GM12878 (cell line): ENCODE measurements at regions not wholly inside any gene's neighbourhood (a gene's known extent, or its start where the extent isn't known, plus 50 kb on each side); places are given as distances from the start of the nearest gene placed in this dataset.

Experiments
- ATAC-seq: fragments of 200-7000 bp; cut with Tn5 transposase; 3 replicates; pipeline ENCODE4 v1.9.1; 2020; ENCODE audit warnings: mild to moderate bottlenecking, moderate library complexity
- BruUV-seq: library from RNA; stranded (reverse); fragments of 400-500 nt; replicated peaks from 2 replicates; lab custom pipeline; 2021; lab: Mats Ljungman, UMichigan
- CTCF ChIA-PET: fragments of 300-600 bp; sonication (Branson Sonifier 250); formaldehyde crosslinking; extraction: SDS; loops from one replicate; lab custom pipeline; 2021; ENCODE audit warnings: inconsistent platforms; lab: Yijun Ruan, JAX
- POLR2A ChIA-PET: fragments of 350-600 bp; formaldehyde crosslinking; extraction: SDS; loops from one replicate; lab custom pipeline; 2021; ENCODE audit warnings: inconsistent platforms; lab: Charles Lee
- RAD21 ChIA-PET: fragments of 300-600 bp; sonication (Branson Sonifier 250); formaldehyde crosslinking; loops from one replicate; lab custom pipeline; 2023; ENCODE audit warnings: antibody characterized with exemption; ENCODE audit not compliant: unreplicated experiment; lab: Charles Lee
- SMC1A ChIA-PET: fragments of 300-600 bp; sonication (Branson Sonifier 250); formaldehyde crosslinking; loops from one replicate; lab custom pipeline; 2023; ENCODE audit not compliant: unreplicated experiment, uncharacterized antibody; lab: Charles Lee
- DNase-seq: peaks from one replicate; pipeline ENCODE4 v3.0.0-alpha.2; 2011; ENCODE audit warnings: low read depth, low spot score
- FAIRE-seq: peaks from 3 replicates; lab custom pipeline; 2011; peaks lifted over from hg19 to GRCh38; lab: Jason Lieb, UNC
- H2AFZ ChIP-seq: 2 replicates; pipeline ENCODE4 v1.6.0; 2011; ENCODE audit warnings: low read depth, low read length, control low read depth; ENCODE audit not compliant: control insufficient read depth
- H3K27ac ChIP-seq: 2 replicates; pipeline ENCODE4 v1.5.1; 2011; ENCODE audit warnings: control low read depth; ENCODE audit not compliant: control insufficient read depth, insufficient read depth
- H3K27me3 ChIP-seq, 2 experiments: replicated peaks in 1 of 2; 2 replicates each; pipeline versions ENCODE4 v1.6.0 to v1.6.1; 2011; ENCODE audit warnings: low read length in 1 of 2; ENCODE audit not compliant: control insufficient read depth in 2 of 2, insufficient read depth in 2 of 2
- H3K36me3 ChIP-seq, 2 experiments: 2 replicates each; pipeline ENCODE4 v1.5.1; 2011; ENCODE audit warnings: low read length in 1 of 2; ENCODE audit not compliant: control insufficient read depth in 2 of 2, insufficient read depth in 2 of 2
- H3K4me1 ChIP-seq: 2 replicates; pipeline ENCODE4 v1.6.1; 2011; ENCODE audit warnings: mild to moderate bottlenecking, low read length, moderate library complexity, mixed read lengths; ENCODE audit not compliant: control insufficient read depth, insufficient read depth
- H3K4me2 ChIP-seq: 2 replicates; pipeline ENCODE4 v1.6.0; 2011; ENCODE audit warnings: control low read depth; ENCODE audit not compliant: control insufficient read depth, insufficient read depth
- H3K4me3 ChIP-seq: fragments of 200-600 bp; sonication (generic); 2 replicates; pipeline ENCODE4 v1.5.1; 2016
- H3K79me2 ChIP-seq: 2 replicates; pipeline ENCODE4 v1.6.0; 2011; ENCODE audit warnings: low read length; ENCODE audit not compliant: control insufficient read depth, insufficient read depth
- H3K9ac ChIP-seq: 2 replicates; pipeline ENCODE4 v1.8.0; 2011; ENCODE audit warnings: low read length, control low read depth, mixed read lengths; ENCODE audit not compliant: control insufficient read depth, insufficient read depth
- H3K9me3 ChIP-seq: replicated peaks from 3 replicates; pipeline ENCODE4 v1.5.1; 2011; ENCODE audit warnings: mild to moderate bottlenecking, low read length; ENCODE audit not compliant: control insufficient read depth, insufficient read depth
- H4K20me1 ChIP-seq: 2 replicates; pipeline ENCODE4 v1.6.0; 2011; ENCODE audit not compliant: control insufficient read depth, insufficient read depth
- ATF3 ChIP-seq: IDR thresholded peaks from 2 replicates; pipeline ENCODE4 v1.6.1; 2011; ENCODE audit warnings: low read depth, mild to moderate bottlenecking, low read length, moderate library complexity, borderline replicate concordance; ENCODE audit errors: extremely low read depth
- BACH1 ChIP-seq: fragments of 450-650 bp; IDR thresholded peaks from 2 replicates; pipeline ENCODE4 v1.6.1; 2017; ENCODE audit warnings: mild to moderate bottlenecking, borderline replicate concordance
- CEBPZ ChIP-seq: fragments of 150-350 bp; IDR thresholded peaks from 2 replicates; pipeline ENCODE4 v1.6.1; 2016; ENCODE audit warnings: low read depth, low read length
- CHD1 ChIP-seq: IDR thresholded peaks from 2 replicates; pipeline ENCODE4 v1.6.1; 2012; ENCODE audit warnings: low read depth, low read length, improper control_type of control experiment
- DPF2 ChIP-seq: fragments of 450-650 bp; IDR thresholded peaks from 2 replicates; pipeline ENCODE4 v1.6.1; 2017; ENCODE audit warnings: mild to moderate bottlenecking
- EP300 ChIP-seq, 2 experiments: fragments of 150-350 bp in 1 of 2; IDR thresholded peaks; 2 replicates each; pipeline ENCODE4 v1.6.1; 2011 to 2012; ENCODE audit warnings: low read depth in 2 of 2, low read length in 2 of 2, borderline replicate concordance in 1 of 2, improper control_type of control experiment in 1 of 2, inconsistent platforms in 1 of 2; ENCODE audit not compliant: control insufficient read depth in 1 of 2
- FOS ChIP-seq: IDR thresholded peaks from 3 replicates; pipeline ENCODE4 v1.6.1; 2011; ENCODE audit warnings: borderline replicate concordance; ENCODE audit not compliant: insufficient read length; ENCODE audit errors: extremely low read depth
- GATAD2B ChIP-seq: fragments of 450-650 bp; conservative IDR thresholded peaks from 2 replicates; pipeline ENCODE4 v1.6.1; 2017; ENCODE audit warnings: low read depth, mild to moderate bottlenecking, moderate library complexity
- KDM1A ChIP-seq: fragments of 200-600 bp; sonication (generic); IDR thresholded peaks from 2 replicates; pipeline ENCODE4 v1.6.1; 2016; ENCODE audit warnings: borderline replicate concordance
- MEF2B ChIP-seq: fragments of 450-650 bp; IDR thresholded peaks from 2 replicates; pipeline ENCODE4 v1.6.1; 2018; ENCODE audit warnings: mild to moderate bottlenecking, moderate library complexity; ENCODE audit not compliant: partially characterized antibody, poor library complexity, severe bottlenecking
- NFXL1 ChIP-seq: fragments of 450-650 bp; IDR thresholded peaks from 2 replicates; pipeline ENCODE4 v1.6.1; 2017; ENCODE audit warnings: antibody characterized with exemption, mild to moderate bottlenecking, borderline replicate concordance
- NR2F1 ChIP-seq: fragments of 450-650 bp; conservative IDR thresholded peaks from 2 replicates; pipeline ENCODE4 v1.6.1; 2017; ENCODE audit warnings: mild to moderate bottlenecking
- PAX5 ChIP-seq: IDR thresholded peaks from 2 replicates; pipeline ENCODE4 v1.6.1; 2011; ENCODE audit warnings: low read depth, low read length, borderline replicate concordance
- POLR2AphosphoS2 ChIP-seq: IDR thresholded peaks from 2 replicates; pipeline ENCODE4 v1.6.1; 2011; ENCODE audit warnings: low read depth, mild to moderate bottlenecking, low read length, improper control_type of control experiment, moderate library complexity
- TCF12 ChIP-seq: IDR thresholded peaks from 2 replicates; pipeline ENCODE4 v1.6.1; 2011; ENCODE audit warnings: low read depth, mild to moderate bottlenecking, low read length
- WGBS: methylation state at CpG from one replicate; pipeline ENCODE4 v1.1.6; 2016; ENCODE audit warnings: low lambda C conversion rate; ENCODE audit not compliant: insufficient replicate concordance, insufficient coverage; ENCODE audit errors: missing lambda C conversion rate; 5-methylcytosine and 5-hydroxymethylcytosine counted together
- in situ Hi-C: fragments of 300-500 bp; cut with MboI; formaldehyde crosslinking; loops from 9 replicates; pipeline ENCODE4 v1.14.3; 2018; ENCODE audit warnings: mixed read lengths
- intact Hi-C: fragments of 100-400 bp; cut with micrococcal nuclease; formaldehyde crosslinking; loops from one replicate; pipeline ENCODE4 v1.14.2; 2022; ENCODE audit not compliant: unreplicated experiment

- ChIA-PET CTCF (no interaction called here), POLR2A (no interaction called here), RAD21 (no interaction called here)
- no peak for FAIRE-seq
- no TSS peak for BruUV-seq
- H3K27me3 ChIP-seq, result no peaks in the 10 kb centered on the region
- no peak overlapping the region for H2AFZ ChIP-seq
- H4K20me1 ChIP-seq, result no peaks in the 10 kb centered on the region
- H3K4me2 ChIP-seq, result no peak overlapping the region
- WGBS, result 52% methylated on average over 4 of the region's 4 CpGs
- intact Hi-C loops (no loop called here), in situ Hi-C loops (no loop called here)
- no peak overlapping the region for H3K4me3 ChIP-seq
- no peak for ATAC-seq
- H3K9me3 ChIP-seq, result no peaks in the 10 kb centered on the region
- no peak overlapping the region for H3K9ac ChIP-seq
- no peaks in the 10 kb centered on the region for H3K36me3 ChIP-seq
- TF ChIP-seq MEF2B (no peak), BACH1 (no peak), CHD1 (no peak), PAX5 (no peak), TCF12 (no peak)
- TF ChIP-seq, all 136 proteins: peak for 0
- Histone ChIP-seq H3K4me1 (no peaks in the 10 kb centered on the region), H3K27ac (no peak overlapping the region), H3K79me2 (no peaks in the 10 kb centered on the region)
- SMC1A ChIA-PET, result no interaction called here
- no peak for DNase-seq
Observed at GRCh38 chr2:128775914-128776285, 457.2 kb upstream of the HS6ST1 start.

GRCh38 chr2:128776461-128777195 lies 458.0 kb upstream of the HS6ST1 start:
- H3K36me3 ChIP-seq, result no peaks in the 10 kb centered on the region
- no peak overlapping the region for H3K4me3 ChIP-seq
- no peaks in the 10 kb centered on the region for H4K20me1 ChIP-seq
- no TSS peak for BruUV-seq
- H3K9me3 ChIP-seq, result no peaks in the 10 kb centered on the region
- WGBS, result 21% methylated on average over 15 of the region's 15 CpGs
- intact Hi-C loops, result no loop called here
- ChIA-PET POLR2A (no interaction called here), CTCF (no interaction called here), SMC1A (no interaction called here), RAD21 (no interaction called here)
- H3K79me2 ChIP-seq, result no peaks in the 10 kb centered on the region
- no peaks in the 10 kb centered on the region; a peak in 1 of 4 replicates for H3K27me3 ChIP-seq
- no peak overlapping the region for H3K4me2 ChIP-seq
- no peak for DNase-seq
- no peak overlapping the region for H2AFZ ChIP-seq
- no peaks in the 10 kb centered on the region for H3K4me1 ChIP-seq
- in situ Hi-C loops, result no loop called here
- H3K27ac ChIP-seq, result no peak overlapping the region
- ATAC-seq, result no peak
- H3K9ac ChIP-seq, result no peak overlapping the region
- no peak for FAIRE-seq
- no peak for TF ChIP-seq NFXL1
- no peak for TF ChIP-seq POLR2AphosphoS2
- TF ChIP-seq DPF2, result no peak
- TF ChIP-seq KDM1A, result no peak
- no peak for TF ChIP-seq FOS
- TF ChIP-seq NR2F1, result no peak
- TF ChIP-seq EP300 (IDR thresholded peaks at IDR 0.05; ENCODE audit: borderline replicate concordance in 1 of 2, control insufficient read depth in 1 of 2, low read depth in 2 of 2, low read length in 2 of 2), result no peak
- TF ChIP-seq PAX5, result no peak
- no peak for TF ChIP-seq ATF3
- TF ChIP-seq GATAD2B, result no peak
- TF ChIP-seq CEBPZ, result no peak
